Natural killer cell (primary cell): ENCODE measurements at regions not wholly inside any gene's neighbourhood (a gene's known extent, or its start where the extent isn't known, plus 50 kb on each side); places are given as distances from the start of the nearest gene placed in this dataset.

Source experiments
- ATAC-seq, 3 donors: fragments of 150-1000 bp in 2 of 3; fragments of 200-7000 bp in 1 of 3; cut with Tn5 transposase; 1 replicate in 1 of 3; 2 replicates in 2 of 3; pipeline ENCODE4 v1.10.0; 2021; ENCODE audit warnings: mild to moderate bottlenecking in 2 of 3, moderate library complexity in 2 of 3
- DNase-seq, 2 donors: peaks; one replicate each; pipeline versions ENCODE4 v3.0.0 to v3.0.0-alpha.2; 2013 to 2021; ENCODE audit warnings: mixed read lengths in 1 of 2
- H3K27ac ChIP-seq: one replicate; pipeline ENCODE4 v1.5.1; 2013; ENCODE audit warnings: mild to moderate bottlenecking, low read length
- H3K27me3 ChIP-seq: one replicate; pipeline ENCODE4 v1.6.1; 2013; ENCODE audit warnings: low read length; ENCODE audit not compliant: control insufficient read depth, insufficient read depth
- H3K36me3 ChIP-seq: one replicate; pipeline ENCODE4 v1.6.1; 2013; ENCODE audit warnings: low read length; ENCODE audit not compliant: control insufficient read depth, insufficient read depth
- H3K4me1 ChIP-seq: one replicate; pipeline ENCODE4 v1.6.1; 2013; ENCODE audit warnings: low read length; ENCODE audit not compliant: control insufficient read depth, insufficient read depth
- H3K4me3 ChIP-seq: one replicate; pipeline ENCODE4 v1.5.1; 2013; ENCODE audit warnings: low read length
- H3K9me3 ChIP-seq: one replicate; pipeline ENCODE4 v1.6.1; 2013; ENCODE audit warnings: low read length; ENCODE audit not compliant: control insufficient read depth, insufficient read depth
- H3K27ac Mint-ChIP-seq, 2 donors: one replicate each; pipeline ENCODE4 v1.8.0; 2022; ENCODE audit warnings: mild to moderate bottlenecking in 2 of 2, mixed read lengths in 2 of 2, moderate library complexity in 1 of 2
- H3K27me3 Mint-ChIP-seq, 2 donors: one replicate each; pipeline ENCODE4 v1.8.0; 2022; ENCODE audit warnings: low read depth in 2 of 2, mixed read lengths in 2 of 2
- H3K36me3 Mint-ChIP-seq: one replicate; pipeline ENCODE4 v1.8.0; 2022; ENCODE audit warnings: mixed read lengths
- H3K4me1 Mint-ChIP-seq, 2 donors: one replicate each; pipeline ENCODE4 v1.8.0; 2022; ENCODE audit warnings: mixed read lengths in 2 of 2
- H3K4me3 Mint-ChIP-seq: one replicate; pipeline ENCODE4 v1.8.0; 2022; ENCODE audit warnings: mild to moderate bottlenecking, moderate library complexity, mixed read lengths
- H3K9me3 Mint-ChIP-seq, 2 donors: one replicate each; pipeline ENCODE4 v1.8.0; 2022; ENCODE audit warnings: mixed read lengths in 2 of 2
- CTCF ChIP-seq: fragments of 200-600 bp; IDR thresholded peaks from one replicate; pipeline ENCODE4 v1.8.0; 2022; ENCODE audit warnings: antibody characterized with exemption
- WGBS: methylation state at CpG from one replicate; pipeline ENCODE4 v1.1.7; 2013; ENCODE audit warnings: missing lambda C conversion rate; ENCODE audit not compliant: insufficient coverage; 5-methylcytosine and 5-hydroxymethylcytosine counted together
- intact Hi-C: fragments of 100-400 bp; cut with micrococcal nuclease; formaldehyde crosslinking; loops from one replicate; pipeline ENCODE4 v1.14.2; 2022

GRCh38 chr2:888906-889566, 61.6 kb upstream of the SNTG2 start:
- no peaks in the 10 kb centered on the region for H3K4me1 ChIP-seq
- 82% methylated on average over 14 of the region's 14 CpGs for WGBS
- Mint-ChIP-seq H3K27ac (no peak overlapping the region), H3K27me3 (peaks cover 23 to 55% of the 10 kb centered on the region in 2 donors), H3K9me3 (no peaks in the 10 kb centered on the region), H3K4me1 (no peaks in the 10 kb centered on the region), H3K4me3 (no peak overlapping the region), H3K36me3 (no peaks in the 10 kb centered on the region)
- H3K9me3 ChIP-seq, result no peaks in the 10 kb centered on the region
- no peak overlapping the region for H3K27ac ChIP-seq
- no peak for TF ChIP-seq CTCF
- H3K36me3 ChIP-seq, result no peaks in the 10 kb centered on the region
- H3K27me3 ChIP-seq, result peaks cover 2% of the 10 kb centered on the region
- DNase-seq (no peak), ATAC-seq (no peak)
- intact Hi-C loops, result no loop called here
- no peak overlapping the region for H3K4me3 ChIP-seq

- no peaks in the 10 kb centered on the region for H3K9me3 Mint-ChIP-seq
- WGBS, result 84% methylated on average over 13 of the region's 13 CpGs
These were observed 62.3 kb upstream of the SNTG2 start for GRCh38 chr2:888211-888801.

GRCh38 chr2:887639-888038, 63.0 kb upstream of the SNTG2 start:
- H3K27me3 Mint-ChIP-seq, result peaks cover 28 to 57% of the 10 kb centered on the region in 2 donors
- intact Hi-C loops, result no loop called here
- no peaks in the 10 kb centered on the region for H3K4me1 Mint-ChIP-seq

More at GRCh38 chr2:888211-888801, 62.3 kb upstream of the SNTG2 start:
- H3K4me1 Mint-ChIP-seq, result no peaks in the 10 kb centered on the region
- DNase-seq, result no peak
- H3K27ac Mint-ChIP-seq, result no peak overlapping the region
- intact Hi-C loops, result no loop called here
- Histone ChIP-seq H3K36me3 (no peaks in the 10 kb centered on the region), H3K27me3 (peaks cover 2% of the 10 kb centered on the region), H3K4me1 (no peaks in the 10 kb centered on the region), H3K27ac (no peak overlapping the region), H3K9me3 (no peaks in the 10 kb centered on the region), H3K4me3 (no peak overlapping the region)
- H3K27me3 Mint-ChIP-seq, result peaks cover 26 to 54% of the 10 kb centered on the region in 2 donors
- no peak for ATAC-seq
- H3K4me3 Mint-ChIP-seq, result no peak overlapping the region
- TF ChIP-seq CTCF, result no peak
- H3K36me3 Mint-ChIP-seq, result no peaks in the 10 kb centered on the region

More at GRCh38 chr2:887639-888038, 63.0 kb upstream of the SNTG2 start:
- 77% methylated on average over 6 of the region's 6 CpGs for WGBS
- H3K36me3 ChIP-seq, result no peaks in the 10 kb centered on the region
- Mint-ChIP-seq H3K27ac (no peak overlapping the region), H3K4me3 (no peak overlapping the region), H3K36me3 (no peaks in the 10 kb centered on the region), H3K9me3 (no peaks in the 10 kb centered on the region)
- no peaks in the 10 kb centered on the region for H3K9me3 ChIP-seq
- H3K27ac ChIP-seq, result no peak overlapping the region
- H3K4me1 ChIP-seq, result no peaks in the 10 kb centered on the region
- H3K27me3 ChIP-seq, result peaks cover 2% of the 10 kb centered on the region
- no peak for TF ChIP-seq CTCF
- DNase-seq (no peak), ATAC-seq (no peak)
- H3K4me3 ChIP-seq, result no peak overlapping the region
